OCI-LY3 (cell line): ENCODE measurements at regions not wholly inside any gene's neighbourhood (a gene's known extent, or its start where the extent isn't known, plus 50 kb on each side); places are given as distances from the start of the nearest gene placed in this dataset.

Experiments
- H2AFZ ChIP-seq: fragments of 200-600, 300-600 bp; shearing (Covaris generic); 2 replicates; pipeline ENCODE4 v1.6.0; 2014; ENCODE audit warnings: antibody characterized with exemption, low read depth, low read length
- H3K27ac ChIP-seq: fragments of 200-600, 300-600 bp; sonication (generic); 2 replicates; pipeline ENCODE4 v1.5.1; 2014; ENCODE audit warnings: mild to moderate bottlenecking, low read length, moderate library complexity, mixed read lengths
- H3K27me3 ChIP-seq: fragments of 200-600, 300-600 bp; sonication (generic); 2 replicates; pipeline ENCODE4 v1.6.1; 2014; ENCODE audit warnings: low read depth, low read length, mixed read lengths
- H3K36me3 ChIP-seq: fragments of 200-600, 300-600 bp; sonication (generic); replicated peaks from 2 replicates; pipeline ENCODE3; 2014; ENCODE audit warnings: low read depth, low read length, mixed read lengths
- H3K4me1 ChIP-seq: fragments of 300-600, 200-600 bp; sonication (generic); 2 replicates; pipeline ENCODE4 v1.6.1; 2014; ENCODE audit warnings: low read length, mixed read lengths
- H3K4me2 ChIP-seq: fragments of 200-600, 300-600 bp; sonication (generic); 2 replicates; pipeline ENCODE4 v1.6.1; 2014; ENCODE audit warnings: low read length, mixed read lengths
- H3K4me3 ChIP-seq: fragments of 300-600, 200-600 bp; sonication (generic); 2 replicates; pipeline ENCODE4 v1.5.1; 2014; ENCODE audit warnings: antibody characterized with exemption, mild to moderate bottlenecking, low read length, moderate library complexity
- H3K79me2 ChIP-seq: fragments of 300-600, 200-600 bp; shearing (Covaris generic); 2 replicates; pipeline ENCODE4 v1.6.1; 2014; ENCODE audit warnings: mild to moderate bottlenecking, low read length, mixed read lengths
- H3K9ac ChIP-seq: fragments of 300-600, 200-600 bp; shearing (Covaris generic); 2 replicates; pipeline ENCODE4 v1.6.0; 2014; ENCODE audit warnings: mild to moderate bottlenecking, low read length, moderate library complexity
- H3K9me3 ChIP-seq: fragments of 200-600, 300-600 bp; shearing (Covaris generic); 2 replicates; pipeline ENCODE4 v1.6.1; 2014; ENCODE audit warnings: low read length, mixed read lengths; ENCODE audit not compliant: insufficient read depth
- H4K20me1 ChIP-seq: fragments of 200-600, 300-600 bp; sonication (generic); 2 replicates; pipeline ENCODE4 v1.6.1; 2016; ENCODE audit warnings: low read length, mixed read lengths; ENCODE audit not compliant: insufficient read depth
- EZH2phosphoT487 ChIP-seq: fragments of 200-600 bp; shearing (Covaris generic); IDR thresholded peaks from 2 replicates; pipeline ENCODE4 v1.6.1; 2018; ENCODE audit warnings: antibody characterized with exemption, mixed run types, low read depth
- TF ChIP-seq, protein P1 (sequence below): fragments of 200-600, 300-600 bp; sonication (generic); IDR thresholded peaks from 2 replicates; pipeline ENCODE4 v1.5.1; 2014; ENCODE audit warnings: antibody characterized with exemption, low read length, low read depth

DNA sequence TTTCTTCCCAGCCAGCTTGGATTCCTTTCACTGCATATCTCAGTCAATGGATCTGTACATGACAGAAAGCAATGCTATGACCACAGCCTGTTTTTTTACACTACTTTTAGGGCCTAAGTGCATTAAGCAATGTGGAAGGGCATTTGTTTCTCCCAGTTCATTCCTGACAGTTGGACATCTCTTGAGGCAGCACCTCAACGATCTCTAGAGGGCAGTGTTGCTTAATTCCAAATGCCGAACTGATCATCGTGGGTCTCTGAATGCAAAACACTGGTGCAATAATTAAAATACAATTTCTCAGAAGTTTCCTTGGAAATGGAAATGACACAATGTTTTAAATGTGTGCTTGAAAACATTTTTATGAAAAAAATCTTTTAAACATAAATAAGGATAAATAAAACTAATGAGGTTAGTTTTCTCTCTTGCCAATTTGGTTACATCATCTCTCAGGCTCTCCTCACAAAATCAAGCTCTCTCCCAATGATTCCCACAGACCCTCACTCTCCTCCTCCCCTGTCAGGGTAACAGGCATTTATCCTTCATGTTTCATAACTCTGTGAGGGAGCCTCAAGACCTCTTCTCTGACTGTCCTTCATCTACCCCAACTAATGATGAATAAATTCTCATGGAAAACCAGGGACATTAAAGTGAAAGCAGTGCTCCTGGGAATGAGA lies 192.4 kb upstream of the SLC16A7 start:
- Histone ChIP-seq H2AFZ (no peak overlapping the region), H3K79me2 (no peaks in the 10 kb centered on the region), H3K4me2 (peak overlapping the region; percentile 39), H3K27me3 (no peaks in the 10 kb centered on the region), H4K20me1 (no peaks in the 10 kb centered on the region), H3K4me1 (peaks cover 47% of the 10 kb centered on the region), H3K9me3 (0 out of 2 replicates have a peak, but pooled peaks cover 5% of the 10 kb centered on the region), H3K4me3 (no peak overlapping the region; the same call in 1 of the 2 replicates), H3K27ac (no peak overlapping the region), H3K36me3 (no peaks in the 10 kb centered on the region), H3K9ac (no peak overlapping the region)
- no peak for TF ChIP-seq EZH2phosphoT487
- TF ChIP-seq, protein P1, sequence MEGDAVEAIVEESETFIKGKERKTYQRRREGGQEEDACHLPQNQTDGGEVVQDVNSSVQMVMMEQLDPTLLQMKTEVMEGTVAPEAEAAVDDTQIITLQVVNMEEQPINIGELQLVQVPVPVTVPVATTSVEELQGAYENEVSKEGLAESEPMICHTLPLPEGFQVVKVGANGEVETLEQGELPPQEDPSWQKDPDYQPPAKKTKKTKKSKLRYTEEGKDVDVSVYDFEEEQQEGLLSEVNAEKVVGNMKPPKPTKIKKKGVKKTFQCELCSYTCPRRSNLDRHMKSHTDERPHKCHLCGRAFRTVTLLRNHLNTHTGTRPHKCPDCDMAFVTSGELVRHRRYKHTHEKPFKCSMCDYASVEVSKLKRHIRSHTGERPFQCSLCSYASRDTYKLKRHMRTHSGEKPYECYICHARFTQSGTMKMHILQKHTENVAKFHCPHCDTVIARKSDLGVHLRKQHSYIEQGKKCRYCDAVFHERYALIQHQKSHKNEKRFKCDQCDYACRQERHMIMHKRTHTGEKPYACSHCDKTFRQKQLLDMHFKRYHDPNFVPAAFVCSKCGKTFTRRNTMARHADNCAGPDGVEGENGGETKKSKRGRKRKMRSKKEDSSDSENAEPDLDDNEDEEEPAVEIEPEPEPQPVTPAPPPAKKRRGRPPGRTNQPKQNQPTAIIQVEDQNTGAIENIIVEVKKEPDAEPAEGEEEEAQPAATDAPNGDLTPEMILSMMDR, result peak; percentile 85

- Histone ChIP-seq H3K27ac (no peak overlapping the region), H3K36me3 (no peaks in the 10 kb centered on the region), H3K4me2 (no peak overlapping the region), H4K20me1 (no peaks in the 10 kb centered on the region), H3K27me3 (no peaks in the 10 kb centered on the region), H3K4me3 (no peak overlapping the region), H2AFZ (no peak overlapping the region), H3K9ac (no peak overlapping the region), H3K4me1 (peaks cover 41% of the 10 kb centered on the region), H3K9me3 (0 out of 2 replicates have a peak, but pooled peaks cover 5% of the 10 kb centered on the region), H3K79me2 (no peaks in the 10 kb centered on the region)
- TF ChIP-seq, protein P1, result no peak
- TF ChIP-seq EZH2phosphoT487, result no peak
Measured at GRCh38 chr12:59401862-59402261, 194.0 kb upstream of the SLC16A7 start.

- peaks cover 8% of the 10 kb centered on the region for H3K4me1 ChIP-seq
- TF ChIP-seq, protein P1, result no peak
- no peak for TF ChIP-seq EZH2phosphoT487
- no peak overlapping the region for H3K4me3 ChIP-seq
- H3K9ac ChIP-seq, result no peak overlapping the region
- no peaks in the 10 kb centered on the region for H4K20me1 ChIP-seq
- H3K9me3 ChIP-seq, result peaks cover 5% of the 10 kb centered on the region; the same call in 1 of the 2 replicates
- no peak overlapping the region for H2AFZ ChIP-seq
- H3K79me2 ChIP-seq, result no peaks in the 10 kb centered on the region
- H3K4me2 ChIP-seq, result no peak overlapping the region
- H3K36me3 ChIP-seq, result no peaks in the 10 kb centered on the region
- no peaks in the 10 kb centered on the region for H3K27me3 ChIP-seq
- no peak overlapping the region for H3K27ac ChIP-seq
Measured at GRCh38 chr12:59398164-59398563, 197.7 kb upstream of the SLC16A7 start.

DNA sequence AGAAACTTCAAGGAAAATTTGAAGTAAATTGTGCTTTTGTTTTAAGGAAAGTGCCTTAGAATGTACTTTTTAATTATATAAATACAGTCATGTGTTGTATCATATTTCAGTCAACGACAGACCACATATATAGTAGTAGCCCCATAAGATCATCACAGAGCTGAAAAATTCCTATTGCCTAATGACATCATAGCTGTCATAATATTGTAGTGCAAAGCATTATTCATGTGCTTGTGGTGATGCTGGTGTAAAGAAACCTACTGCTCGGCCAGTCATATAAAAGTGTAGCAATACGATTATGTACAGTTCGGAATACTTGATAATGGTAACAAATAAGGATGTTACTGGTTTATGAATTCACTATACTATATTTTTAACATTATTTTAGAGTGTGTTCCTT lies 198.9 kb upstream of the SLC16A7 start:
- Histone ChIP-seq H3K27me3 (no peaks in the 10 kb centered on the region), H3K4me3 (no peak overlapping the region), H3K4me2 (no peak overlapping the region), H4K20me1 (no peaks in the 10 kb centered on the region), H3K79me2 (no peaks in the 10 kb centered on the region), H3K9ac (no peak overlapping the region), H3K9me3 (peaks cover 5% of the 10 kb centered on the region; the same call in 1 of the 2 replicates), H3K27ac (no peak overlapping the region), H3K4me1 (no peaks in the 10 kb centered on the region), H2AFZ (no peak overlapping the region), H3K36me3 (no peaks in the 10 kb centered on the region)
- TF ChIP-seq, protein P1, result no peak
- TF ChIP-seq EZH2phosphoT487, result no peak
